Fibroblast of lung (primary cell): ENCODE measurements at regions not wholly inside any gene's neighbourhood (a gene's known extent, or its start where the extent isn't known, plus 50 kb on each side); places are given as distances from the start of the nearest gene placed in this dataset.

Experiments used
- EZH2 ChIP-seq: IDR thresholded peaks from 2 replicates; pipeline ENCODE4 v1.5.1; 2012; ENCODE audit warnings: low read length, control low read depth, mild to moderate bottlenecking; ENCODE audit errors: missing control alignments
- TF ChIP-seq, protein P1 (sequence below), 2 donors: IDR thresholded peaks in 1 of 2; conservative IDR thresholded peaks in 1 of 2; 1 replicate in 1 of 2; 2 replicates in 1 of 2; pipeline ENCODE4 v1.5.1; 2011 to 2012; ENCODE audit warnings: low read length in 2 of 2, control low read depth in 1 of 2, inconsistent platforms in 1 of 2, low read depth in 1 of 2, mild to moderate bottlenecking in 1 of 2

DNA sequence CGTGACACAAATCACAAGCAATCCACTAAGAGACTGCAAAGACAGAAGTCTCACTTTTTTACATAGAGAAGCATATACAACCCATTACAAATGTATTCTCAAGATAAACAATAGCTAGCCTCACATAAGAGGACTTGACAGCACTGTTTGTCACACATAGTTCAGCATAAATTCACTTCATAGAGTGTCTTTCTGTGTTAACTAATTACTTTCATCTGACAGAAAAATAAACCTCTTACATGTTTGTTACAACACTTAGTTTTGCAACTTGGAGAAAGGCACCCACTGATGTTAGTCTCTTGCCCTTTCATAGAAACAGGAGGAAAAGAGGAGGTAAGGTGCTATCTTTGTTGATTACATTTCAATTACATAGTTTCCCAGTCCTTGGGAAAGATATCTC is 2221.9 kb upstream of the RAG2 start:
- TF ChIP-seq, protein P1, sequence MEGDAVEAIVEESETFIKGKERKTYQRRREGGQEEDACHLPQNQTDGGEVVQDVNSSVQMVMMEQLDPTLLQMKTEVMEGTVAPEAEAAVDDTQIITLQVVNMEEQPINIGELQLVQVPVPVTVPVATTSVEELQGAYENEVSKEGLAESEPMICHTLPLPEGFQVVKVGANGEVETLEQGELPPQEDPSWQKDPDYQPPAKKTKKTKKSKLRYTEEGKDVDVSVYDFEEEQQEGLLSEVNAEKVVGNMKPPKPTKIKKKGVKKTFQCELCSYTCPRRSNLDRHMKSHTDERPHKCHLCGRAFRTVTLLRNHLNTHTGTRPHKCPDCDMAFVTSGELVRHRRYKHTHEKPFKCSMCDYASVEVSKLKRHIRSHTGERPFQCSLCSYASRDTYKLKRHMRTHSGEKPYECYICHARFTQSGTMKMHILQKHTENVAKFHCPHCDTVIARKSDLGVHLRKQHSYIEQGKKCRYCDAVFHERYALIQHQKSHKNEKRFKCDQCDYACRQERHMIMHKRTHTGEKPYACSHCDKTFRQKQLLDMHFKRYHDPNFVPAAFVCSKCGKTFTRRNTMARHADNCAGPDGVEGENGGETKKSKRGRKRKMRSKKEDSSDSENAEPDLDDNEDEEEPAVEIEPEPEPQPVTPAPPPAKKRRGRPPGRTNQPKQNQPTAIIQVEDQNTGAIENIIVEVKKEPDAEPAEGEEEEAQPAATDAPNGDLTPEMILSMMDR (conservative IDR thresholded peaks at IDR 0.05 in 1 of 2, IDR thresholded peaks at IDR 0.05 in 1 of 2; ENCODE audit: low read depth in 1 of 2, low read length in 2 of 2): no peak
- TF ChIP-seq EZH2: no peak
